PC-9 (cell line): ENCODE measurements at regions not wholly inside any gene's neighbourhood (a gene's known extent, or its start where the extent isn't known, plus 50 kb on each side); places are given as distances from the start of the nearest gene placed in this dataset.

Source experiments
- EZH2 ChIP-seq: fragments of 200-600 bp; sonication (generic); IDR thresholded peaks from 2 replicates; pipeline ENCODE4 v1.8.0; 2017; ENCODE audit warnings: antibody characterized with exemption, low read depth
- TF ChIP-seq, protein P1 (sequence below): fragments of 200-600 bp; sonication (generic); conservative IDR thresholded peaks from 2 replicates; pipeline ENCODE4 v1.6.1; 2017; ENCODE audit warnings: mixed run types, antibody characterized with exemption, mild to moderate bottlenecking, moderate library complexity

GRCh38 chr7:85595750-85596178 is 408.9 kb upstream of the SEMA3D start:
- TF ChIP-seq, protein P1, sequence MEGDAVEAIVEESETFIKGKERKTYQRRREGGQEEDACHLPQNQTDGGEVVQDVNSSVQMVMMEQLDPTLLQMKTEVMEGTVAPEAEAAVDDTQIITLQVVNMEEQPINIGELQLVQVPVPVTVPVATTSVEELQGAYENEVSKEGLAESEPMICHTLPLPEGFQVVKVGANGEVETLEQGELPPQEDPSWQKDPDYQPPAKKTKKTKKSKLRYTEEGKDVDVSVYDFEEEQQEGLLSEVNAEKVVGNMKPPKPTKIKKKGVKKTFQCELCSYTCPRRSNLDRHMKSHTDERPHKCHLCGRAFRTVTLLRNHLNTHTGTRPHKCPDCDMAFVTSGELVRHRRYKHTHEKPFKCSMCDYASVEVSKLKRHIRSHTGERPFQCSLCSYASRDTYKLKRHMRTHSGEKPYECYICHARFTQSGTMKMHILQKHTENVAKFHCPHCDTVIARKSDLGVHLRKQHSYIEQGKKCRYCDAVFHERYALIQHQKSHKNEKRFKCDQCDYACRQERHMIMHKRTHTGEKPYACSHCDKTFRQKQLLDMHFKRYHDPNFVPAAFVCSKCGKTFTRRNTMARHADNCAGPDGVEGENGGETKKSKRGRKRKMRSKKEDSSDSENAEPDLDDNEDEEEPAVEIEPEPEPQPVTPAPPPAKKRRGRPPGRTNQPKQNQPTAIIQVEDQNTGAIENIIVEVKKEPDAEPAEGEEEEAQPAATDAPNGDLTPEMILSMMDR, result no peak
- no peak for TF ChIP-seq EZH2
